ENCODE measurements at regions not wholly inside any gene's neighbourhood (a gene's known extent, or its start where the extent isn't known, plus 50 kb on each side); places are given as distances from the start of the nearest gene placed in this dataset.

GRCh38 chr3:79848876-79849275 is 81.1 kb upstream of the ROBO1 start (continued):
- TF ChIP-seq ILK (tag; IDR thresholded peaks at IDR 0.05; ENCODE audit: borderline replicate concordance, low read depth): no peak
- TF ChIP-seq ZNF212 (CRISPR knock-in tag; IDR thresholded peaks at IDR 0.05): no peak
- no peak for TF ChIP-seq ZNF282 (CRISPR knock-in tag; IDR thresholded peaks at IDR 0.05)
- TF ChIP-seq CXXC5 (CRISPR knock-in tag; IDR thresholded peaks at IDR 0.05): no peak

DNA sequence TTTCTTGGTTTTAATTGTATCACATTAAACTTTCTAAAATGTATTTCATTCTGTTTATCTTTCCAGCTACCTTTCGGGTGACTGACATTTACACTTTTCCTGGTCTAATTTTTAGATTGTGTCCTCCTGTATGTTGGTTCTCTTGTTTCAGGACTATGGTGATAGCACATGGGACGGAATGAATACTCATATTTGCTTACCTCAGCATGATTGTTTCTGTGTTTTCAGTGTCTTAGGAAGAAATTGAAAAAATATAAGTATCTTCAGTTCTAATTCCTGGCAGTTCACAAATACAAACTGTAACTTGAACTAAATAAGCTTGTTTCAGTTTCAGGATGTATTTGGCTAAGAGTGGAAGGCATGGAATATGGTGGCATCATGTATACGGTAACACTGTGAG is 80.1 kb upstream of the ROBO1 start:
- intact Hi-C loops (cut with micrococcal nuclease) (no loop called here), in situ Hi-C loops (cut with MboI) (no loop called here)
- H3K36me3 ChIP-seq (ENCODE audit: control insufficient read depth, insufficient read depth, low read length): no peaks in the 10 kb centered on the region
- H3K9ac ChIP-seq (ENCODE audit: insufficient read depth in 1 of 2, low read depth in 2 of 2, low read length in 2 of 2): no peak overlapping the region
- H2AFZ ChIP-seq (ENCODE audit: low read depth, low read length): no peak overlapping the region
- H3K9me3 ChIP-seq (replicated peaks; ENCODE audit: control insufficient read depth, insufficient read depth, low read depth, low read length): no peaks in the 10 kb centered on the region
- H3K4me1 ChIP-seq (replicated peaks in 1 of 2; ENCODE audit: control insufficient read depth in 2 of 2, insufficient read depth in 2 of 2, low read length in 2 of 2): no peaks in the 10 kb centered on the region
- TF ChIP-seq ZNF184 (CRISPR knock-in tag; IDR thresholded peaks at IDR 0.05): no peak
- TF ChIP-seq MAFK (IDR thresholded peaks at IDR 0.05; ENCODE audit: low read length): 0 out of 2 replicates have a peak, but pooled peaks have one; percentile 9
- TF ChIP-seq HNRNPLL (IDR thresholded peaks at IDR 0.05; ENCODE audit: low read depth, low read length, poor library complexity, severe bottlenecking): no peak
- POLR2A ChIA-PET: no interaction called here
- H3K79me2 ChIP-seq (ENCODE audit: control insufficient read depth, insufficient read depth, low read length): no peaks in the 10 kb centered on the region
- ATAC-seq (no peak), DNase-seq (ENCODE audit: extremely low read depth in 1 of 4, low spot score in 3 of 4) (no peak), FAIRE-seq (no peak)
- no peak overlapping the region for H3K27ac ChIP-seq (ENCODE audit: extremely low read depth, low read depth, low read length)
- WGBS (ENCODE audit: insufficient coverage, low coverage, missing lambda C conversion rate): 0% methylated on average over 3 of the region's 3 CpGs
- CTCF ChIA-PET (ENCODE audit: low intra/inter-chr PET ratio): no interaction called here
- H4K20me1 ChIP-seq (replicated peaks; ENCODE audit: control insufficient read depth, insufficient read depth, low read length): no peaks in the 10 kb centered on the region
- H3K9me1 ChIP-seq (ENCODE audit: control insufficient read depth, insufficient read depth, low read length): no peaks in the 10 kb centered on the region
- H3K4me2 ChIP-seq (ENCODE audit: insufficient read depth, low read length): no peak overlapping the region
- no peak overlapping the region for H3K4me3 ChIP-seq
- no peaks in the 10 kb centered on the region for H3K27me3 ChIP-seq (ENCODE audit: control insufficient read depth in 2 of 2, insufficient read depth in 2 of 2, low read length in 2 of 2)
- BruUV-seq (replicated peaks): no TSS peak

Data from K562 (cell line).